HepG2 (cell line): ENCODE measurements at regions not wholly inside any gene's neighbourhood (a gene's known extent, or its start where the extent isn't known, plus 50 kb on each side); places are given as distances from the start of the nearest gene placed in this dataset.

Experiments
- ATAC-seq: fragments of 200-7000 bp; cut with Tn5 transposase; 3 replicates; pipeline ENCODE4 v1.9.1; 2020; ENCODE audit warnings: mild to moderate bottlenecking, moderate library complexity
- BruUV-seq: library from RNA; stranded (reverse); fragments of 400-500 nt; replicated peaks from 2 replicates; lab custom pipeline; 2021; lab: Mats Ljungman, UMichigan
- CTCF ChIA-PET: fragments of 300-600 bp; formaldehyde crosslinking; extraction: SDS; loops from one replicate; lab custom pipeline; 2021; ENCODE audit warnings: low total read pairs, inconsistent platforms, low intra/inter-chr PET ratio; lab: Yijun Ruan, JAX
- POLR2A ChIA-PET: fragments of 350-600 bp; sonication (Branson Sonifier 250); formaldehyde crosslinking; loops from one replicate; lab custom pipeline; 2020; ENCODE audit warnings: antibody characterized with exemption, inconsistent platforms; lab: Yijun Ruan, JAX
- DNase-seq: peaks from one replicate; pipeline ENCODE4 v3.0.0-alpha.2; 2015; ENCODE audit warnings: low spot score
- FAIRE-seq: peaks from 3 replicates; lab custom pipeline; 2011; peaks lifted over from hg19 to GRCh38; lab: Jason Lieb, UNC
- H2AFZ ChIP-seq: one replicate; pipeline ENCODE4 v1.6.1; 2011; ENCODE audit warnings: low read length, inconsistent platforms
- H3K27ac ChIP-seq: fragments of 300-600 bp; 3 replicates; pipeline ENCODE4 v1.8.0; 2011; ENCODE audit warnings: mixed run types, mild to moderate bottlenecking, mixed read lengths, low read length, inconsistent platforms; ENCODE audit not compliant: insufficient read depth; ENCODE audit errors: extremely low read length
- H3K27me3 ChIP-seq, 2 experiments: fragments of 200-600 bp in 1 of 2; 2 replicates in 1 of 2; 3 replicates in 1 of 2; pipeline versions ENCODE4 v1.6.0 to v1.8.0; 2011; ENCODE audit warnings: low read length in 2 of 2, mild to moderate bottlenecking in 2 of 2, moderate library complexity in 2 of 2, inconsistent platforms in 1 of 2; ENCODE audit not compliant: insufficient read depth in 2 of 2, control insufficient read depth in 1 of 2
- H3K36me3 ChIP-seq, 2 experiments: fragments of 200-600 bp in 1 of 2; replicated peaks in 1 of 2; 2 replicates in 1 of 2; 3 replicates in 1 of 2; pipeline versions ENCODE4 v1.5.1 to v1.8.0; 2011; ENCODE audit warnings: low read length in 2 of 2, inconsistent platforms in 1 of 2; ENCODE audit not compliant: insufficient read depth in 2 of 2, control insufficient read depth in 1 of 2
- H3K4me1 ChIP-seq: 2 replicates; pipeline ENCODE4 v1.5.1; 2012; ENCODE audit warnings: low read length, inconsistent platforms; ENCODE audit not compliant: insufficient read depth
- H3K4me2 ChIP-seq: 2 replicates; pipeline ENCODE4 v1.6.0; 2011; ENCODE audit warnings: low read depth, low read length, inconsistent platforms
- H3K4me3 ChIP-seq, 3 experiments: fragments of 200-600 bp in 1 of 3; sonication (generic), shearing (Covaris generic) in 1 of 3; replicated peaks in 1 of 3; 2 replicates each; pipeline ENCODE4 v1.5.1; 2011 to 2016; ENCODE audit warnings: low read length in 3 of 3, inconsistent platforms in 2 of 3, low read depth in 2 of 3, mild to moderate bottlenecking in 2 of 3, control low read depth in 1 of 3, mixed read lengths in 1 of 3; ENCODE audit not compliant: insufficient read depth in 1 of 3
- H3K79me2 ChIP-seq: one replicate; pipeline ENCODE4 v1.6.1; 2011; ENCODE audit warnings: low read length, inconsistent platforms; ENCODE audit not compliant: insufficient read depth
- H3K9ac ChIP-seq: 2 replicates; pipeline ENCODE4 v1.6.0; 2011; ENCODE audit warnings: mild to moderate bottlenecking, low read depth, low read length, inconsistent platforms; ENCODE audit not compliant: insufficient read depth
- H3K9me3 ChIP-seq: 2 replicates; pipeline ENCODE4 v1.5.1; 2012; ENCODE audit warnings: mild to moderate bottlenecking, low read length
- H4K20me1 ChIP-seq: 2 replicates; pipeline ENCODE4 v1.6.0; 2011; ENCODE audit warnings: inconsistent platforms, mild to moderate bottlenecking, low read length, moderate library complexity; ENCODE audit not compliant: insufficient read depth
- HNRNPL ChIP-seq: fragments of 200-400 bp; formaldehyde crosslinking; IDR thresholded peaks from 2 replicates; pipeline ENCODE4 v1.6.1; 2017; ENCODE audit warnings: mild to moderate bottlenecking, low read depth, low read length
- MAFF ChIP-seq: IDR thresholded peaks from 2 replicates; pipeline ENCODE4 v1.6.1; 2011; ENCODE audit warnings: low read depth, low read length, improper control_type of control experiment
- MAFK ChIP-seq, 2 experiments: IDR thresholded peaks in 1 of 2; conservative IDR thresholded peaks in 1 of 2; 2 replicates each; pipeline ENCODE4 v1.6.1; 2011; ENCODE audit warnings: improper control_type of control experiment in 2 of 2, low read length in 2 of 2
- MBNL3 ChIP-seq: fragments of 250-450 bp; sonication (Bioruptor Pico); conservative IDR thresholded peaks from 2 replicates; pipeline ENCODE4 v1.8.0; 2022; ENCODE audit warnings: mild to moderate bottlenecking, inconsistent platforms
- MIER2 ChIP-seq: IDR thresholded peaks from 2 replicates; pipeline ENCODE4 v1.6.1; 2016; ENCODE audit warnings: missing biosample characterization, missing genetic modification reagents
- MLLT10 ChIP-seq: sonication (generic); formaldehyde crosslinking; IDR thresholded peaks from 2 replicates; pipeline ENCODE4 v1.4.0; 2020; ENCODE audit warnings: missing genetic modification reagents
- MXI1 ChIP-seq: IDR thresholded peaks from 3 replicates; pipeline ENCODE4 v1.6.1; 2012; ENCODE audit warnings: low read depth, low read length, inconsistent platforms, borderline replicate concordance
- NKX3-1 ChIP-seq: sonication (generic); formaldehyde crosslinking; IDR thresholded peaks from 2 replicates; pipeline ENCODE4 v1.5.0; 2020; ENCODE audit warnings: missing genetic modification reagents
- NR1H2 ChIP-seq: sonication (generic); formaldehyde crosslinking; IDR thresholded peaks from 2 replicates; pipeline ENCODE4 v1.8.1; 2022; ENCODE audit warnings: low read depth, missing genetic modification reagents, borderline replicate concordance
- RBM22 ChIP-seq: fragments of 200-400 bp; formaldehyde crosslinking; optimal IDR thresholded peaks from 2 replicates; pipeline ENCODE3; 2017; ENCODE audit warnings: mild to moderate bottlenecking, low read length, moderate library complexity
- TCF7L2 ChIP-seq: IDR thresholded peaks from 2 replicates; pipeline ENCODE4 v1.6.1; 2011; ENCODE audit warnings: mild to moderate bottlenecking, low read depth, low read length, moderate library complexity
- ZFAT ChIP-seq: sonication (generic); formaldehyde crosslinking; conservative IDR thresholded peaks from 2 replicates; pipeline ENCODE4 v1.8.1; 2023; ENCODE audit warnings: missing genetic modification reagents, inconsistent platforms
- ZFP36 ChIP-seq: fragments of 150-350 bp; IDR thresholded peaks from 2 replicates; pipeline ENCODE4 v1.6.1; 2018; ENCODE audit warnings: borderline replicate concordance, low read length, low read depth; ENCODE audit not compliant: partially characterized antibody
- ZNF234 ChIP-seq: sonication (generic); formaldehyde crosslinking; conservative IDR thresholded peaks from 2 replicates; pipeline ENCODE4 v1.5.1; 2020; ENCODE audit warnings: mild to moderate bottlenecking, missing genetic modification reagents
- ZNF329 ChIP-seq: sonication (generic); formaldehyde crosslinking; IDR thresholded peaks from 2 replicates; pipeline ENCODE4 v1.9.0; 2021; ENCODE audit warnings: low read depth, mild to moderate bottlenecking, missing genetic modification reagents
- ZNF589 ChIP-seq: sonication (generic); formaldehyde crosslinking; conservative IDR thresholded peaks from 2 replicates; pipeline ENCODE4 v1.8.0; 2022; ENCODE audit warnings: mild to moderate bottlenecking, moderate library complexity, missing genetic modification reagents
- ZNF720 ChIP-seq: sonication (generic); formaldehyde crosslinking; IDR thresholded peaks from 2 replicates; pipeline ENCODE4 v1.4.0; 2020; ENCODE audit warnings: missing genetic modification reagents
- WGBS: methylation state at CpG from one replicate; pipeline ENCODE4 v1.1.6; 2017; ENCODE audit warnings: low lambda C conversion rate; 5-methylcytosine and 5-hydroxymethylcytosine counted together
- in situ Hi-C: cut with HindIII; loops from 2 replicates; pipeline ENCODE4 v1.10.0; 2017; ENCODE audit warnings: low pct_unique_long_range_greater_than_20kb; ENCODE audit not compliant: extremely low pct_ligation_motif_present
- intact Hi-C: fragments of 100-400 bp; cut with micrococcal nuclease; formaldehyde crosslinking; loops from one replicate; pipeline ENCODE4 v1.10.0; 2022; ENCODE audit not compliant: unreplicated experiment

DNA sequence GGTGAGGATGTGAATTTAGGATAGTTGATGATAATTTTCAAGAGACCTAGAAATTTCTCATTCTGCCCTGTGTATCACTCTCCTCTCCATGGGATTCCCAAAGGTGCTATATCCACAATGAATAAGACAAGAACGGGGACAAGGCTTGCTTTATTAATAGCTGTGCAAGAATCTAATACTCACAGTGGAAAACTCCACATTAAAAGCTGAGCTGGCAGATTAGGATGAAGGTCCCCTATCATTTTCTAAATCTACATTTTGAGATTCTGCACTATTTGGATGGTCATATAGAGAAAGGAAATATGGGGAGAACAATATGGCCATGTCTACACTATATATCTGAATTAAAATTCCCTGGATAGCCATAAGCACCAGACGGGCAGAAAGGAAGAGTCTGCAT lies 411.0 kb upstream of the TGFBR2 start:
- no peak overlapping the region for H3K4me3 ChIP-seq
- no TSS peak for BruUV-seq
- peaks cover 37% of the 10 kb centered on the region for H3K4me1 ChIP-seq
- ATAC-seq (no peak), DNase-seq (no peak), FAIRE-seq (no peak)
- ChIA-PET POLR2A (interaction anchor here (1.0 kb wide), 1 partner anchor 64 kb away, joined by 3 read pairs; no protein-coding TSS in a partner anchor), CTCF (no interaction called here)
- TF ChIP-seq MBNL3 (CRISPR knock-in tag) = no peak
- TF ChIP-seq MLLT10 (CRISPR knock-in tag) = no peak
- peak; percentile 48 to 84; a peak in 3 of 4 replicates for TF ChIP-seq MAFK (conservative IDR thresholded peaks at IDR 0.05 in 1 of 2, IDR thresholded peaks at IDR 0.05 in 1 of 2; ENCODE audit: low read length in 2 of 2)
- TF ChIP-seq MIER2 (CRISPR knock-in tag) = no peak
- TF ChIP-seq MAFF = peak; percentile 75
- TF ChIP-seq HNRNPL = no peak
- TF ChIP-seq MXI1 = no peak
- no peak for TF ChIP-seq ZFAT (CRISPR knock-in tag)
- H3K27ac ChIP-seq = no peak overlapping the region
- intact Hi-C loops (loop anchor here (10.0 kb wide), 1 partner anchor 181 kb away; no protein-coding TSS in a partner anchor), in situ Hi-C loops (loop anchor here (10.0 kb wide), 2 partner anchors 151 to 559 kb away; no protein-coding TSS in a partner anchor)
- H3K27me3 ChIP-seq = no peaks in the 10 kb centered on the region; a peak in 1 of 5 replicates
- H3K36me3 ChIP-seq = no peaks in the 10 kb centered on the region
- H3K4me2 ChIP-seq = no peak overlapping the region
- WGBS = 100% methylated on average over 2 of the region's 2 CpGs
- H2AFZ ChIP-seq = no peak overlapping the region
- no peaks in the 10 kb centered on the region for H3K79me2 ChIP-seq
- no peaks in the 10 kb centered on the region for H4K20me1 ChIP-seq
- H3K9ac ChIP-seq = no peak overlapping the region
- H3K9me3 ChIP-seq = no peaks in the 10 kb centered on the region

DNA sequence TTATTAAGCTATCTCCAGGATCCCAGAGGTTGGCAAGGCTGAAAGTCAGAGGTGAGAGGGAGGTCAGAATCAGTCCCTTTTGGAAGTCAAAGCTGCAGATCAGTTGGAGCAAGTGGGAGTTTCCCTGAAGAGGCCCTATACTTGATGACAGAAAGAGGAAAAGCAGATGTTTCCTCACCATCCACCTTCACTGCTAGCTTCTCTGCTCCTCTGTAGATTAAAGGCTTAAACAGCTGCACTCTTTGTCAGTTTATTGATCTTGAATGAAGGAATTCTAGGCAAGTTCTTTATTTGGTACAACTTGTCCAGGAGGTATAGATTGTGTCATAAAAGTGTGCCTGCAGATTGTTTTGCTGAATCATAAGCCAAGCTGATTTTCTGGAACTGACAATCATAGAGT lies 408.2 kb upstream of the TGFBR2 start:
- FAIRE-seq (no peak), DNase-seq (no peak), ATAC-seq (no peak)
- no peak overlapping the region for H3K4me2 ChIP-seq
- no peaks in the 10 kb centered on the region; a peak in 1 of 5 replicates for H3K27me3 ChIP-seq
- peaks cover 31% of the 10 kb centered on the region for H3K4me1 ChIP-seq
- peak overlapping the region; percentile 91 for H2AFZ ChIP-seq
- no peaks in the 10 kb centered on the region for H3K79me2 ChIP-seq
- in situ Hi-C loops = loop anchor here (10.0 kb wide), 2 partner anchors 153 to 557 kb away; no protein-coding TSS in a partner anchor
- no peak overlapping the region for H3K27ac ChIP-seq
- ChIA-PET CTCF (interaction anchor here (1.5 to 2.8 kb wide), 3 partner anchors 85 to 185 kb away, joined by 6 to 18 read pairs (median 15); no protein-coding TSS in a partner anchor), POLR2A (interaction anchor here (3.1 kb wide), 1 partner anchor 61 kb away, joined by 16 read pairs; no protein-coding TSS in a partner anchor)
- no peaks in the 10 kb centered on the region for H4K20me1 ChIP-seq
- H3K9me3 ChIP-seq = no peaks in the 10 kb centered on the region
- no TSS peak for BruUV-seq
- H3K9ac ChIP-seq = no peak overlapping the region
- H3K36me3 ChIP-seq = no peaks in the 10 kb centered on the region
- H3K4me3 ChIP-seq = no peak overlapping the region
- intact Hi-C loops = loop anchor here (2.0 to 10.0 kb wide), 2 partner anchors 183 to 551 kb away; no protein-coding TSS in a partner anchor
- TF ChIP-seq ZNF720 (no peak), ZNF234 (CRISPR knock-in tag) (no peak), ZNF329 (CRISPR knock-in tag) (no peak), TCF7L2 (no peak), ZNF589 (no peak), ZFP36 (no peak), NKX3-1 (CRISPR knock-in tag) (no peak), NR1H2 (CRISPR knock-in tag) (no peak), RBM22 (no peak)
